ENCODE measurements at regions not wholly inside any gene's neighbourhood (a gene's known extent, or its start where the extent isn't known, plus 50 kb on each side); places are given as distances from the start of the nearest gene placed in this dataset.
"Not testable (repeated sequence)": the region's sequence is repeated elsewhere in the genome, so short reads cannot be mapped to it uniquely, and the experiment has no call there.

DNA sequence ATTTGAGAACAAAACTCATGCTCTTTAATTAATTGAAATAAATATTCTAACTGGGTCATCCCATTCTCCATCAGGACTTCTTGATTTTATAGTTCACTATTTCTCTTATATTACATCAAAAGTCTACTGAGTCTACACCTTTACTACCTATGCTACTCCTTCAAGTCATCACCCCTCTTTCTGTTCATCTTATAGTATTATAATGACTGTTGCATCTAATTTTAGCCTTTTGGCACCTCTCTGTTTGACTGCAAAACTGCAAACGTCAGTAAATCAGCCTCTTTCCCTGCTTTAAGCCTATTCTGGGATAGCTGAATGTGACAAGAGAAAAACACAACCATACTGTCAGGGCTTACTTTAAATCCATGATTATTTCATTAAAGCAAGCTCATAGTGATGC lies 639.1 kb downstream of the GABRG1 start:
- Mint-ChIP-seq H3K4me1 (no peaks in the 10 kb centered on the region), H3K27me3 (no peaks in the 10 kb centered on the region)

DNA sequence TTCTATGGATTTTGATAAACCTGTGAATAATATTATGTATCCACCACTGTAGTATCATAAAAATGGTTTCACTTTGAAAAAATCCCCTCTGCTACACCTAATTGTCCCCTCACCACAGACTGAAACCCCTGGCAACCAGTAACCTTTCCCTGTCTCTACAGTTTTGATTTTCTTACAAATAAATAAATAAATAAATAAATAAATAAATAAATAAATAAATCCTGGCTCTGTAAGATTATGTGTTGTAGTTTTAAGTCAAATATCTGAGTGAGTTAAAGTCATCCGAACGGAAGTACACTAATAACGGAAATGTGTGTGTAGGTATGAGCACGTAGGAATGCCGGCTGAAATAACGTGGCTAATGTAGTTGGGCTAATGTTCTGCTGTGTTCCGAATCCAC lies 641.5 kb downstream of the GABRG1 start:
- CTCF ChIA-PET = no interaction called here
- H3K27me3 Mint-ChIP-seq = no peaks in the 10 kb centered on the region
- no peak overlapping the region for H3K4me3 Mint-ChIP-seq
- no peak overlapping the region for H3K4me3 ChIP-seq (ENCODE audit: low read length)
- H3K9me3 Mint-ChIP-seq = peaks cover 0 to 16% (median 2%) of the 10 kb centered on the region in 5 donors
- H3K27me3 ChIP-seq (ENCODE audit: insufficient read depth, low read length, poor library complexity, severe bottlenecking) = no peaks in the 10 kb centered on the region
- H3K9me3 ChIP-seq (ENCODE audit: low read length) = no peaks in the 10 kb centered on the region
- no peak overlapping the region for H3K27ac ChIP-seq (ENCODE audit: low read depth, low read length)
- H3K36me3 Mint-ChIP-seq = no peaks in the 10 kb centered on the region
- no peaks in the 10 kb centered on the region for H3K36me3 ChIP-seq (ENCODE audit: insufficient read depth, low read length)
- no peaks in the 10 kb centered on the region for H3K4me1 Mint-ChIP-seq
- no peak overlapping the region for H3K27ac Mint-ChIP-seq
- no peaks in the 10 kb centered on the region for H3K4me1 ChIP-seq (ENCODE audit: insufficient read depth, low read length)
- POLR2A ChIA-PET = no interaction called here
- DNase-seq = no peak

More for the DNA sequence above, 639.1 kb downstream of the GABRG1 start:
- no peak overlapping the region for H3K4me3 ChIP-seq (ENCODE audit: low read length)
- H3K9me3 Mint-ChIP-seq = peaks cover 0 to 10% (median 3%) of the 10 kb centered on the region in 5 donors
- H3K4me1 ChIP-seq (ENCODE audit: insufficient read depth, low read length) = no peaks in the 10 kb centered on the region
- H3K9me3 ChIP-seq (ENCODE audit: low read length) = no peaks in the 10 kb centered on the region
- CTCF ChIA-PET = no interaction called here
- DNase-seq = no peak
- no peak overlapping the region for H3K4me3 Mint-ChIP-seq
- no peaks in the 10 kb centered on the region for H3K27me3 ChIP-seq (ENCODE audit: insufficient read depth, low read length, poor library complexity, severe bottlenecking)
- no peak overlapping the region for H3K27ac ChIP-seq (ENCODE audit: low read depth, low read length)
- POLR2A ChIA-PET = no interaction called here
- H3K36me3 ChIP-seq (ENCODE audit: insufficient read depth, low read length) = no peaks in the 10 kb centered on the region
- H3K36me3 Mint-ChIP-seq = no peaks in the 10 kb centered on the region
- no peak overlapping the region for H3K27ac Mint-ChIP-seq

DNA sequence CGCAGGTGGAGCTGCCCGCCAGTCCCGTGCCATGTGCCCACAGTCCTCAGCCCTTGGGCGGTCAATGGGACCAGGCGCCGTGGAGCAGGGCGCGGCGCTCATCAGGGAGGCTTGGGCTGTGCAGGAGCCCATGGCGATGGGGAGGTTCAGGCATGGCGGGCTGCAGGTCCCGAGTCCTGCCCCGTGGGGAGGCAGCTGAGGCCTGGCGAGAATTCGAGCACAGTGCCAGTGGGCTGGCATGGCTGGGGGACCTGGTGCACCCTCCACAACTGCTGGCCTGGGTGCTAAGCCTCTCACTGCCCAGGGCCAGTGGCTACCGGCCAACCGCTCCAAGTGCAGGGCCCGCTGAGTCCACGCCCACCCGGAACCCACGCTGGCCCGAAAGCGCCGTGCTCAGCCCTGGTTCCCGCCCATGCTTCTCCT lies 646.5 kb downstream of the GABRG1 start:
- H3K27ac ChIP-seq (ENCODE audit: low read depth, low read length) = no peak overlapping the region
- no peaks in the 10 kb centered on the region for H3K36me3 ChIP-seq (ENCODE audit: insufficient read depth, low read length)
- POLR2A ChIA-PET = no interaction called here
- no peak overlapping the region for H3K27ac Mint-ChIP-seq
- CTCF ChIA-PET = no interaction called here
- H3K27me3 ChIP-seq (ENCODE audit: insufficient read depth, low read length, poor library complexity, severe bottlenecking) = no peaks in the 10 kb centered on the region
- peaks cover 0 to 3% of the 10 kb centered on the region in 2 donors for H3K27me3 Mint-ChIP-seq
- no peak overlapping the region for H3K4me3 ChIP-seq (ENCODE audit: low read length)
- no peaks in the 10 kb centered on the region for H3K4me1 ChIP-seq (ENCODE audit: insufficient read depth, low read length)
- no peaks in the 10 kb centered on the region for H3K9me3 ChIP-seq (ENCODE audit: low read length)
- H3K4me1 Mint-ChIP-seq = no peaks in the 10 kb centered on the region
- no peak overlapping the region for H3K4me3 Mint-ChIP-seq
- no peaks in the 10 kb centered on the region for H3K36me3 Mint-ChIP-seq
- DNase-seq = peak in 1 of 5 donors; percentile 38
- H3K9me3 Mint-ChIP-seq = peaks cover 6 to 25% (median 18%) of the 10 kb centered on the region in 5 donors

DNA sequence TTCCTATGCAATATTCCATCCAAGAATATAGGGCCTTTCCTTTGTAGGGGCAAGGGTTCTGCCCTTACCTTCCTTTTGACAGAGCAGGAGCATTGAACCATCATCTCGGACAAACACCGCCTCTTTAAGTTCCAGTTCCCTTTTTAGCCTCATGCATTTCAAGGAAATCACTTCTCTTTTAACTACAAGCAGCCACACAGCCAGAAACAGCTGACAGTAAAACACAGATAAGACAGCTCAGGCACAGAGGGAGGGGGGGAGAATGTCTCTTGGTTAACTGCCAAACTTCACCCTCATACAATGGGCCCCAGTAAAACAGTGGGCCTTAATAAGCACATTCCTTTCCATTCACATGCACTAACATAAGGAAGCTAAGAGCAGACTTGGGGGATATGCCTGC lies 648.3 kb downstream of the GABRG1 start:
- no peaks in the 10 kb centered on the region for H3K36me3 ChIP-seq (ENCODE audit: insufficient read depth, low read length)
- peaks cover 6 to 26% (median 18%) of the 10 kb centered on the region in 5 donors for H3K9me3 Mint-ChIP-seq
- DNase-seq = no peak
- no peak overlapping the region for H3K27ac Mint-ChIP-seq
- POLR2A ChIA-PET = no interaction called here
- H3K36me3 Mint-ChIP-seq = no peaks in the 10 kb centered on the region
- no peak overlapping the region for H3K4me3 Mint-ChIP-seq
- H3K4me1 Mint-ChIP-seq = no peaks in the 10 kb centered on the region
- H3K27me3 Mint-ChIP-seq = peaks cover 0 to 3% of the 10 kb centered on the region in 2 donors
- no peak overlapping the region for H3K27ac ChIP-seq (ENCODE audit: low read depth, low read length)
- H3K4me3 ChIP-seq (ENCODE audit: low read length) = no peak overlapping the region
- H3K4me1 ChIP-seq (ENCODE audit: insufficient read depth, low read length) = no peaks in the 10 kb centered on the region
- H3K9me3 ChIP-seq (ENCODE audit: low read length) = no peaks in the 10 kb centered on the region
- H3K27me3 ChIP-seq (ENCODE audit: insufficient read depth, low read length, poor library complexity, severe bottlenecking) = no peaks in the 10 kb centered on the region
- CTCF ChIA-PET = no interaction called here

DNA sequence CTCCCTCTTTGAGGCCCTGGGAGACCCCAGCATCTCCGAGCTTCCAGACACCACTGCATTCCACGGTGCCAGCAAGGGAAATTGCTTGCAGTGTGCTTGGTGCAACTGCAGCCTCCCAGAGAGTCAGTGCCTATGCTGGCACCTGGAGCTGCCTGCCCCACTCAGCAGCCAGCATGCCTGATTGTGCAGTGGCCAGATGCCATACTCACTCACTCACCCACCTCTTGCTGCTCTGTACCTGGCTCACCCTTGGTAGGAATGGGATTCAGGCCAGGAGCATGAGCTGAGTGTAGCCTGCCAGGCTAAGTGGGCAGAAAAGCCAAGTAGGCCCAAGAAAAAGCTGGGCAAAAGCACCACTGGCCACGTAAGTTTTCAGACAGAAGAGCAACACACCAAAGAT lies 651.4 kb downstream of the GABRG1 start:
- Histone ChIP-seq H3K27ac (ENCODE audit: low read depth, low read length) (no peak overlapping the region), H3K4me1 (ENCODE audit: insufficient read depth, low read length) (no peaks in the 10 kb centered on the region), H3K36me3 (ENCODE audit: insufficient read depth, low read length) (no peaks in the 10 kb centered on the region), H3K4me3 (ENCODE audit: low read length) (no peak overlapping the region), H3K27me3 (ENCODE audit: insufficient read depth, low read length, poor library complexity, severe bottlenecking) (no peaks in the 10 kb centered on the region), H3K9me3 (ENCODE audit: low read length) (no peaks in the 10 kb centered on the region)
- peaks cover 0 to 3% of the 10 kb centered on the region in 2 donors for H3K27me3 Mint-ChIP-seq
- POLR2A ChIA-PET = no interaction called here
- H3K4me3 Mint-ChIP-seq = no peak overlapping the region
- peaks cover 6 to 20% (median 18%) of the 10 kb centered on the region in 5 donors for H3K9me3 Mint-ChIP-seq
- no peaks in the 10 kb centered on the region for H3K36me3 Mint-ChIP-seq
- no peaks in the 10 kb centered on the region for H3K4me1 Mint-ChIP-seq
- H3K27ac Mint-ChIP-seq = no peak overlapping the region
- no peak for DNase-seq
- CTCF ChIA-PET = no interaction called here

DNA sequence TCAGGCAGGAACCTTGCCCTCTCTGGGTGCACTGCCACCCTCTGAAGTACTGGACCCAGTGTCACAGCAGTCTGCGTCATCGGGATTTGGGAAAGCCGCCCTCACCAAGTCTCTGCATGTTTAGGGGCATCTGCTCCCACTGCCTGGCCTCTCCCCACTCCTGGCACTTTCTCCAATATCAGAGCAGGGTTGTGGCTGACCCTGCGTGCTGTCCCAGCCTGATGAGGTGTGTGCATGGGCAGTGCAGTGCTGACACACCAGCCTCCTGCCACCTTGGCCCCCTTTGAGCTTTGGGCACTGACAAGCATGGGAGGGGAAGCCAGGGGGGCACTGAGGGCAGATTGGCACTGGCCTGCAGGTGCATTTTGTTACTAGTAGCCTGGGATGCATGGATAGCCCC lies 652.5 kb downstream of the GABRG1 start:
- DNase-seq = no peak

DNA sequence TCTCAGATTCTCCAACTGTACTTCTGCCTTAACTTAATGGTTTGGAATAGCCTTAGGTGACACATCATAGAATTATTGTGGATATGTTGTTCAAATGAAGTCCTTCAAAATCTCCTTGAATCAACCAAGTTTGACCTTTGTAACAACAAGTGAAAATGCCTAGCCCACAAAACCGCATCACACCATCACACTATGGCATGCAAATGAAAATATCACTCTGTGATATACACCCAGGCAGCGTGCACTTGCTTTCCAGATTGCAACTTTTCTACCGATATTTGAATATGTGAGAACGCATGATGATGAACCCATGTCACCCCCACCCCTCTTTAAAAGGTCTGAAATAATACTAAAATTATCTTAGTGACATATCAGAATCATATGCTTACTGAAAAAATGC lies 656.7 kb downstream of the GABRG1 start:
- H3K27ac Mint-ChIP-seq = no peak overlapping the region
- Histone ChIP-seq H3K4me1 (ENCODE audit: insufficient read depth, low read length) (no peaks in the 10 kb centered on the region), H3K36me3 (ENCODE audit: insufficient read depth, low read length) (no peaks in the 10 kb centered on the region), H3K27me3 (ENCODE audit: insufficient read depth, low read length, poor library complexity, severe bottlenecking) (no peaks in the 10 kb centered on the region), H3K27ac (ENCODE audit: low read depth, low read length) (no peak overlapping the region), H3K4me3 (ENCODE audit: low read length) (no peak overlapping the region), H3K9me3 (ENCODE audit: low read length) (no peaks in the 10 kb centered on the region)
- H3K4me1 Mint-ChIP-seq = no peaks in the 10 kb centered on the region
- POLR2A ChIA-PET = no interaction called here
- H3K9me3 Mint-ChIP-seq = peaks cover 2 to 6% (median 4%) of the 10 kb centered on the region in 5 donors
- CTCF ChIA-PET = no interaction called here
- H3K36me3 Mint-ChIP-seq = no peaks in the 10 kb centered on the region
- DNase-seq = no peak
- no peaks in the 10 kb centered on the region for H3K27me3 Mint-ChIP-seq
- H3K4me3 Mint-ChIP-seq = no peak overlapping the region

More for the DNA sequence above, 652.5 kb downstream of the GABRG1 start:
- Histone ChIP-seq H3K9me3 (ENCODE audit: low read length) (no peaks in the 10 kb centered on the region), H3K4me1 (ENCODE audit: insufficient read depth, low read length) (no peaks in the 10 kb centered on the region), H3K36me3 (ENCODE audit: insufficient read depth, low read length) (no peaks in the 10 kb centered on the region), H3K4me3 (ENCODE audit: low read length) (no peak overlapping the region), H3K27ac (ENCODE audit: low read depth, low read length) (no peak overlapping the region), H3K27me3 (ENCODE audit: insufficient read depth, low read length, poor library complexity, severe bottlenecking) (no peaks in the 10 kb centered on the region)
- Mint-ChIP-seq H3K36me3 (no peaks in the 10 kb centered on the region), H3K4me3 (no peak overlapping the region), H3K27me3 (peaks cover 0 to 1% of the 10 kb centered on the region in 2 donors), H3K9me3 (peaks cover 6 to 20% (median 12%) of the 10 kb centered on the region in 5 donors), H3K27ac (no peak overlapping the region), H3K4me1 (no peaks in the 10 kb centered on the region)
- ChIA-PET CTCF (no interaction called here), POLR2A (no interaction called here)

DNA sequence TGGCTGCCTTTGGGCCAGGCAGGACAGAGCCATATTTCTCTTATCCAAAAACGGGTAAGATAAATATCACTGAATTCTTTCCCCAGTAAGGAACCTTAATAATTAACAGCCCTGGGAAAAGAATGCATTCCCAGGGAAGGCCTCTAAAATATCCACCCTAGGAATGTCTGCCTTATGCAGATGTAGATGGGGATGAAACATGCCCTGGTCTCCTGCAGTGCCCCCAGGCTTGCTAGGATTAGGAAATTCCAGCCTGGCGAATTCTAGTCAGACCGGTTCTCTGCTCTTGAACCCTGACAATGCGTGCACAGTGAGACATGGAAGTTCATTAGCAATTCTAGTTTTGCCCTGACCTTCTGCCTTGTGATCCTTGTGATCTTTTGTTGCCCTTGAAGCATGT lies 663.7 kb downstream of the GABRG1 start:
- POLR2A ChIA-PET, CTCF ChIA-PET, H3K4me3 Mint-ChIP-seq: not testable (repeated sequence)

DNA sequence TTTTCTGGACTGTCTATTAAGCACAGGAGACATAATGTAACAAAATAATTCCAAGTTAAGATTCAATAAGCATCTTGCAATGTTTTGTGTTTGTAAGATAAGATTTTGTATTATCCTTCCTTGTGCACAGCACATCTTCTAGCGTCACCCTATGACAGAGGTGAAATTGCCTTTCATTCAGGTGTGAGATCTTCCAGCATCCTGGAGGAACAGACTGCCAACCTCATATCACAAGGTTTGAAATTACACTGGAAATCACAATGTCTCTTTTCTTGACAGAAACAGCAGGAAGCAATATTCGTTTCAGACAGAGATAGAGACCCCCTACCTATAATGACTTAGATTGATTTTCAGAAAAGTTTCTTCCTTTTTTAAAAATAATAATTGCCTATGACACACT lies 668.6 kb downstream of the GABRG1 start:
- Mint-ChIP-seq H3K27ac (no peak overlapping the region), H3K27me3 (no peaks in the 10 kb centered on the region), H3K9me3 (peaks cover 4 to 21% (median 10%) of the 10 kb centered on the region in 5 donors), H3K36me3 (no peaks in the 10 kb centered on the region), H3K4me3 (no peak overlapping the region), H3K4me1 (no peaks in the 10 kb centered on the region)
- H3K4me1 ChIP-seq (ENCODE audit: insufficient read depth, low read length) = no peaks in the 10 kb centered on the region
- no peak overlapping the region for H3K4me3 ChIP-seq (ENCODE audit: low read length)
- DNase-seq = no peak
- no peaks in the 10 kb centered on the region for H3K36me3 ChIP-seq (ENCODE audit: insufficient read depth, low read length)
- ChIA-PET POLR2A (no interaction called here), CTCF (no interaction called here)
- no peak overlapping the region for H3K27ac ChIP-seq (ENCODE audit: low read depth, low read length)
- H3K9me3 ChIP-seq (ENCODE audit: low read length) = no peaks in the 10 kb centered on the region
- no peaks in the 10 kb centered on the region for H3K27me3 ChIP-seq (ENCODE audit: insufficient read depth, low read length, poor library complexity, severe bottlenecking)

More for the DNA sequence above, 663.7 kb downstream of the GABRG1 start:
- H3K27me3 Mint-ChIP-seq; H3K27me3 ChIP-seq (ENCODE audit: insufficient read depth, low read length, poor library complexity, severe bottlenecking); H3K27ac ChIP-seq (ENCODE audit: low read depth, low read length); H3K4me1 ChIP-seq (ENCODE audit: insufficient read depth, low read length); H3K27ac Mint-ChIP-seq; H3K4me1 Mint-ChIP-seq; DNase-seq; H3K9me3 ChIP-seq (ENCODE audit: low read length); H3K36me3 Mint-ChIP-seq; H3K36me3 ChIP-seq (ENCODE audit: insufficient read depth, low read length); H3K4me3 ChIP-seq (ENCODE audit: low read length): not testable (repeated sequence)
- peaks cover 2 to 13% (median 8%) of the 10 kb centered on the region in 5 donors for H3K9me3 Mint-ChIP-seq

Data from CD8-positive, alpha-beta memory T cell (primary cell).